Activated naive CD4-positive, alpha-beta T cell treated with anti-CD3 and anti-CD28 coated beads, Interleukin-2, amount 10 ng/mL, durations not matched to agents 7 days and 5 days (primary cell): ENCODE measurements at regions not wholly inside any gene's neighbourhood (a gene's known extent, or its start where the extent isn't known, plus 50 kb on each side); places are given as distances from the start of the nearest gene placed in this dataset.

Experiments used
- CTCF ChIA-PET: fragments of 350-600 bp; sonication (Branson Sonifier 250); formaldehyde crosslinking; loops from one replicate; lab custom pipeline; 2021; ENCODE audit warnings: antibody characterized with exemption; lab: Charles Lee
- DNase-seq: peaks from one replicate; pipeline ENCODE4 v3.0.0-alpha.2; 2020
- H3K27ac Mint-ChIP-seq: one replicate; pipeline ENCODE4 v1.8.0; 2021; ENCODE audit warnings: mild to moderate bottlenecking, moderate library complexity, mixed read lengths
- H3K27me3 Mint-ChIP-seq: one replicate; pipeline ENCODE4 v1.8.0; 2021; ENCODE audit warnings: mild to moderate bottlenecking, mixed read lengths
- H3K36me3 Mint-ChIP-seq: one replicate; pipeline ENCODE4 v1.8.0; 2021; ENCODE audit warnings: mixed read lengths
- H3K4me1 Mint-ChIP-seq: one replicate; pipeline ENCODE4 v1.8.0; 2021; ENCODE audit warnings: mixed read lengths
- H3K4me3 Mint-ChIP-seq: one replicate; pipeline ENCODE4 v1.8.0; 2021; ENCODE audit warnings: mild to moderate bottlenecking, moderate library complexity, mixed read lengths
- H3K9me3 Mint-ChIP-seq: one replicate; pipeline ENCODE4 v1.8.0; 2021; ENCODE audit warnings: mixed read lengths

GRCh38 chrX:76228499-76228898 is 55.6 kb downstream of the PBDC1 start:
- no peaks in the 10 kb centered on the region for H3K9me3 Mint-ChIP-seq
- no peak overlapping the region for H3K4me3 Mint-ChIP-seq
- CTCF ChIA-PET, result no interaction called here
- no peak overlapping the region for H3K27ac Mint-ChIP-seq
- H3K4me1 Mint-ChIP-seq, result no peaks in the 10 kb centered on the region
- no peaks in the 10 kb centered on the region for H3K27me3 Mint-ChIP-seq
- DNase-seq, result no peak
- H3K36me3 Mint-ChIP-seq, result no peaks in the 10 kb centered on the region

GRCh38 chrX:76248901-76249300 is 76.0 kb downstream of the PBDC1 start:
- DNase-seq, result no peak
- CTCF ChIA-PET, result no interaction called here
- Mint-ChIP-seq H3K36me3 (no peaks in the 10 kb centered on the region), H3K4me3 (no peak overlapping the region), H3K27ac (no peak overlapping the region), H3K9me3 (no peaks in the 10 kb centered on the region), H3K27me3 (peaks cover 4% of the 10 kb centered on the region), H3K4me1 (peaks cover 2% of the 10 kb centered on the region)

- Mint-ChIP-seq H3K27me3 (peaks cover 9% of the 10 kb centered on the region), H3K27ac (no peak overlapping the region), H3K9me3 (no peaks in the 10 kb centered on the region), H3K36me3 (no peaks in the 10 kb centered on the region), H3K4me3 (no peak overlapping the region), H3K4me1 (peaks cover 2% of the 10 kb centered on the region)
- CTCF ChIA-PET, result interaction anchor here (0.7 kb wide), 1 partner anchor 105 kb away, joined by 4 read pairs; no protein-coding TSS in a partner anchor
- peak; percentile 61 for DNase-seq
Measured at GRCh38 chrX:76253432-76253831, 80.6 kb downstream of the PBDC1 start.

- no peaks in the 10 kb centered on the region for H3K36me3 Mint-ChIP-seq
- no peaks in the 10 kb centered on the region for H3K27me3 Mint-ChIP-seq
- no peak overlapping the region for H3K27ac Mint-ChIP-seq
- peak; percentile 56 for DNase-seq
- H3K9me3 Mint-ChIP-seq, result no peaks in the 10 kb centered on the region
- H3K4me3 Mint-ChIP-seq, result no peak overlapping the region
- CTCF ChIA-PET, result interaction anchor here (3.1 kb wide), 1 partner anchor 176 kb away, joined by 38 read pairs; no protein-coding TSS in a partner anchor
- H3K4me1 Mint-ChIP-seq, result no peaks in the 10 kb centered on the region
Measured at GRCh38 chrX:76279007-76279406, 106.1 kb downstream of the PBDC1 start.
